Endothelial cell of umbilical vein (primary cell): ENCODE measurements at regions not wholly inside any gene's neighbourhood (a gene's known extent, or its start where the extent isn't known, plus 50 kb on each side); places are given as distances from the start of the nearest gene placed in this dataset.

Source experiments
- BruUV-seq: library from RNA; stranded (reverse); fragments of 400-500 nt; replicated peaks from 2 replicates; lab custom pipeline; 2021; lab: Mats Ljungman, UMichigan
- CTCF ChIA-PET: fragments of 300-600, 350-600 bp; sonication (Branson Sonifier 250); formaldehyde crosslinking; loops from one replicate; lab custom pipeline; 2021; ENCODE audit warnings: antibody characterized with exemption, inconsistent platforms; lab: Charles Lee
- POLR2A ChIA-PET: fragments of 300-600, 350-600 bp; sonication (Branson Sonifier 250); formaldehyde crosslinking; loops from one replicate; lab custom pipeline; 2021; ENCODE audit warnings: antibody characterized with exemption, inconsistent platforms; lab: Charles Lee
- DNase-seq: peaks from one replicate; pipeline ENCODE4 v3.0.0-alpha.2; 2011; ENCODE audit warnings: low read depth, low spot score
- FAIRE-seq: peaks from 2 replicates; lab custom pipeline; 2011; peaks lifted over from hg19 to GRCh38; lab: Jason Lieb, UNC
- H2AFZ ChIP-seq: 2 replicates; pipeline ENCODE4 v1.6.0; 2012; ENCODE audit warnings: low read depth, low read length, control low read depth, inconsistent platforms
- H3K27ac ChIP-seq: 2 replicates; pipeline ENCODE4 v1.5.1; 2011; ENCODE audit warnings: low read depth, mild to moderate bottlenecking, control low read depth, low read length, moderate library complexity; ENCODE audit not compliant: insufficient read depth
- H3K27me3 ChIP-seq, 2 experiments: 2 replicates each; pipeline versions ENCODE4 v1.6.0 to v1.6.1; 2011; ENCODE audit warnings: low read length in 2 of 2, mixed read lengths in 1 of 2; ENCODE audit not compliant: control insufficient read depth in 2 of 2, insufficient read depth in 2 of 2
- H3K36me3 ChIP-seq, 2 experiments: 2 replicates in 1 of 2; 3 replicates in 1 of 2; pipeline ENCODE4 v1.5.1; 2011; ENCODE audit warnings: low read length in 2 of 2, mild to moderate bottlenecking in 1 of 2, moderate library complexity in 1 of 2; ENCODE audit not compliant: control insufficient read depth in 2 of 2, insufficient read depth in 2 of 2; ENCODE audit errors: extremely low read depth in 1 of 2
- H3K4me1 ChIP-seq: 3 replicates; pipeline ENCODE4 v1.5.1; 2011; ENCODE audit warnings: mild to moderate bottlenecking, low read length; ENCODE audit not compliant: control insufficient read depth, insufficient read depth; ENCODE audit errors: extremely low read depth
- H3K4me2 ChIP-seq: 2 replicates; pipeline ENCODE4 v1.6.1; 2011; ENCODE audit warnings: low read length, control low read depth, mixed read lengths; ENCODE audit not compliant: insufficient read depth
- H3K4me3 ChIP-seq, 3 experiments: fragments of 200-600 bp in 1 of 3; sonication (generic), shearing (Covaris generic) in 1 of 3; replicated peaks in 1 of 3; 2 replicates each; pipeline ENCODE4 v1.5.1; 2011 to 2016; ENCODE audit warnings: control low read depth in 3 of 3, low read length in 3 of 3, mild to moderate bottlenecking in 2 of 3, inconsistent platforms in 1 of 3, low read depth in 1 of 3, moderate library complexity in 1 of 3; ENCODE audit not compliant: insufficient read depth in 1 of 3
- H3K79me2 ChIP-seq: 2 replicates; pipeline ENCODE4 v1.6.0; 2012; ENCODE audit warnings: low read length, inconsistent platforms; ENCODE audit not compliant: control insufficient read depth, insufficient read depth
- H3K9ac ChIP-seq: replicated peaks from 2 replicates; pipeline ENCODE3; 2011; ENCODE audit warnings: low read length, control low read depth; ENCODE audit not compliant: insufficient read depth; ENCODE audit errors: extremely low read depth
- H3K9me1 ChIP-seq: replicated peaks from 3 replicates; pipeline ENCODE4 v1.6.0; 2011; ENCODE audit warnings: mild to moderate bottlenecking, low read length; ENCODE audit not compliant: control insufficient read depth, insufficient read depth; ENCODE audit errors: extremely low read depth
- H3K9me3 ChIP-seq: replicated peaks from 2 replicates; pipeline ENCODE4 v1.5.1; 2012; ENCODE audit warnings: low read length, inconsistent platforms; ENCODE audit not compliant: control insufficient read depth, insufficient read depth
- H4K20me1 ChIP-seq: replicated peaks from 2 replicates; pipeline ENCODE3; 2011; ENCODE audit warnings: mild to moderate bottlenecking, low read length; ENCODE audit not compliant: control insufficient read depth, insufficient read depth; ENCODE audit errors: extremely low read depth
- CTCF ChIP-seq, 2 donors: IDR thresholded peaks; 1 replicate in 1 of 2; 2 replicates in 1 of 2; pipeline ENCODE4 v1.5.1; 2011; ENCODE audit warnings: low read length in 2 of 2, mild to moderate bottlenecking in 2 of 2, moderate library complexity in 2 of 2, control low read depth in 1 of 2, inconsistent platforms in 1 of 2, low read depth in 1 of 2; ENCODE audit not compliant: insufficient read depth in 1 of 2; ENCODE audit errors: extremely low read depth in 1 of 2
- EZH2 ChIP-seq: IDR thresholded peaks from 2 replicates; pipeline ENCODE4 v1.6.1; 2012; ENCODE audit warnings: borderline replicate concordance, low read depth, mild to moderate bottlenecking, moderate library complexity, low read length, inconsistent platforms; ENCODE audit not compliant: severe bottlenecking
- FOS ChIP-seq: IDR thresholded peaks from 2 replicates; pipeline ENCODE4 v1.6.1; 2011; ENCODE audit warnings: mild to moderate bottlenecking, low read length, moderate library complexity, borderline replicate concordance; ENCODE audit not compliant: insufficient read depth
- POLR2A ChIP-seq: IDR thresholded peaks from 2 replicates; pipeline ENCODE4 v1.6.1; 2012; ENCODE audit warnings: low read depth, mild to moderate bottlenecking, control low read depth, low read length
- dilution Hi-C: fragments of 300-500 bp; cut with MboI; formaldehyde crosslinking; loops from one replicate; pipeline ENCODE4 v1.15.0; 2019; ENCODE audit warnings: low sequenced_read_pairs; ENCODE audit not compliant: extremely low pct_ligation_motif_present
- intact Hi-C: fragments of 100-400 bp; cut with micrococcal nuclease; formaldehyde crosslinking; loops from one replicate; pipeline ENCODE4 v1.10.0; 2022

DNA sequence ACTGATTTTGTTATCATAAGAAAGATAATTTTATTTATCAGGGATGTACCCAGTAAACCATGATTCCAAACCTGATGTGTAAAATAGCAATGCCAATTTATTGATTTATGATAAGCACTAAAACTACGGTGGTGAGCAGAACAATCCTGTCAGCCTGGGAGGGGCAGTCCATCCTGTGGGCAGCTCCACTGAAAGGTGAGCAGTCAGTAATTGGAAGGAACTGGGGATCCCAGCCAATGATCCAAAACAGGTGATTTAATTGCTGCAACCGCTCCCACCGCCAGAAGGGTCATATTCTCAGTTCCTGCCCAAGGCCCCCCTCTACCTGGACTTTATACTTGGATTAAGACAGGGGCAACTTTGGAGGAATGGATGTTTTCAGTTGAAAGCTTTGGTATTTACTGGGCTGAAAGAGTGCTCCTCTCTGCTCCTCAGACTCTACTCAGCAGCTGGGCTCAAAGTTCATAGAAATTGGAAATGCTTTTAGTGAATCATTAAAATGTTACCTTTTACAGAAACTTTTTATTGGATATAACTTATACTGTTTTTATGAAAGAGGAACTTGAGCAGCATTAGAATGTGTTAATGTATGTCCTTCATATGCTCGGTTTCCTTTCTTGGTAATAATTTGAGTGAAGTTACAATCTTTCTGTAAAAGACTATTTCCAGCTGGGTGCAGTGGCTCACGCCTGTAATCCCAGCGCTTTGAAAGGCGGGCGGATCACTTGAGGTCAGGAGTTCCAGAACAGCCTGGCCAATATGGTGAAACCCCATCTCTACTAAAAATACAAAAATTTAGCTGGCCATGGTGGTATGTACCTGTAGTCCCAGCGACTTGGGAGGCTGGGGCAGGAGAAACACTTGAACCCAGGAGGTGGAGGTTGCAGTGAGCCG lies 198.6 kb upstream of the IL12A start:
- peaks cover 57% of the 10 kb centered on the region for H3K4me1 ChIP-seq
- no peak overlapping the region for H3K4me3 ChIP-seq
- no peak for DNase-seq
- no peaks in the 10 kb centered on the region for H3K9me3 ChIP-seq
- no peak overlapping the region for H2AFZ ChIP-seq
- POLR2A ChIA-PET: no interaction called here
- no peaks in the 10 kb centered on the region for H3K36me3 ChIP-seq
- peaks cover 77% of the 10 kb centered on the region for H3K79me2 ChIP-seq
- no peak for TF ChIP-seq EZH2
- H3K9ac ChIP-seq: no peak overlapping the region
- H3K27ac ChIP-seq: no peak overlapping the region
- no peaks in the 10 kb centered on the region for H4K20me1 ChIP-seq
- CTCF ChIA-PET: no interaction called here
- BruUV-seq: no TSS peak
- intact Hi-C loops (no loop called here), dilution Hi-C loops (no loop called here)
- FAIRE-seq: no peak
- H3K9me1 ChIP-seq: no peaks in the 10 kb centered on the region
- H3K27me3 ChIP-seq: no peaks in the 10 kb centered on the region
- H3K4me2 ChIP-seq: no peak overlapping the region

DNA sequence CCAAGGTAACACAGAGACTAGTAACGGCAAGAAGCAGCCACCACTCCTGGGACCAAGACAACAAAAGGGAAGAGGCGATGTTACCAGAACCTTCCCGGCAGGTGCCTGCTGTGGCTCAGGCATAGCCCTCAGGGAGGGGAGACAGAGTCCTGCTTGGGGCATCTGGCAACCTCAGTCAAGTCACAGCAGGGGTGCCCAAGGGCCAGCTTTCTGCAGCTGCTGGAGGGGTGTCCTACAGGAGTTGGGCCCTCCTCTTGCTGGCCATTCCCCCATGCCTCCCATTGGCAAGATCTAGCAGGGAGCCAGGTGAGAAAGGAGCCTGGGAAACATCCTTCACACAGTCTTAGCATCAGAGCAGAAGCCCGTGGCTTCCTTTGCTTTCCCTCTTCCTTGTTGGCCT lies 197.3 kb upstream of the IL12A start:
- no peaks in the 10 kb centered on the region for H3K27me3 ChIP-seq
- TF ChIP-seq POLR2A: no peak
- no peak for TF ChIP-seq CTCF (IDR thresholded peaks at IDR 0.05; ENCODE audit: extremely low read depth in 1 of 2, insufficient read depth in 1 of 2, low read depth in 1 of 2, low read length in 2 of 2)
- no peak for TF ChIP-seq EZH2
- TF ChIP-seq FOS: no peak
- no peak for DNase-seq
- no peak for FAIRE-seq
- CTCF ChIA-PET: interaction anchor here (1.2 kb wide), 1 partner anchor 12 kb away, joined by 3 read pairs; no protein-coding TSS in a partner anchor
- H4K20me1 ChIP-seq: no peaks in the 10 kb centered on the region
- peaks cover 46% of the 10 kb centered on the region for H3K4me1 ChIP-seq
- no TSS peak for BruUV-seq
- intact Hi-C loops (no loop called here), dilution Hi-C loops (no loop called here)
- no peak overlapping the region for H3K27ac ChIP-seq
- H2AFZ ChIP-seq: no peak overlapping the region
- no peaks in the 10 kb centered on the region for H3K9me3 ChIP-seq
- POLR2A ChIA-PET: no interaction called here
- peaks cover 81% of the 10 kb centered on the region for H3K79me2 ChIP-seq
- no peak overlapping the region for H3K9ac ChIP-seq
- H3K36me3 ChIP-seq: no peaks in the 10 kb centered on the region
- no peak overlapping the region for H3K4me3 ChIP-seq
- no peaks in the 10 kb centered on the region for H3K9me1 ChIP-seq
- no peak overlapping the region for H3K4me2 ChIP-seq
